H9 (cell line): ENCODE measurements at regions not wholly inside any gene's neighbourhood (a gene's known extent, or its start where the extent isn't known, plus 50 kb on each side); places are given as distances from the start of the nearest gene placed in this dataset.
A peak's percentile ranks its signal among the peaks of the same experiment; 100 is the strongest.

Experiments
- DNase-seq: peaks from one replicate; pipeline ENCODE4 v3.0.0-alpha.2; 2017
- H2AFZ ChIP-seq: one replicate; pipeline ENCODE4 v1.6.1; 2013; ENCODE audit warnings: mild to moderate bottlenecking, low read length, control low read depth, moderate library complexity
- H2AK5ac ChIP-seq: 2 replicates; pipeline ENCODE4 v1.6.1; 2013; ENCODE audit warnings: low read length, control low read depth, mixed read lengths; ENCODE audit not compliant: insufficient read length
- H2BK120ac ChIP-seq: one replicate; pipeline ENCODE4 v1.6.1; 2013; ENCODE audit warnings: low read depth, mild to moderate bottlenecking, low read length, control low read depth, inconsistent platforms; ENCODE audit not compliant: poor library complexity, severe bottlenecking
- H2BK12ac ChIP-seq: 2 replicates; pipeline ENCODE4 v1.6.1; 2013; ENCODE audit warnings: low read length, control low read depth, mixed read lengths, low read depth; ENCODE audit not compliant: insufficient read length
- H2BK15ac ChIP-seq: 2 replicates; pipeline ENCODE4 v1.6.1; 2013; ENCODE audit warnings: low read depth, low read length, control low read depth
- H2BK20ac ChIP-seq: one replicate; pipeline ENCODE4 v1.6.1; 2013; ENCODE audit warnings: low read depth, mild to moderate bottlenecking, low read length, control low read depth, inconsistent platforms; ENCODE audit not compliant: poor library complexity, severe bottlenecking
- H2BK5ac ChIP-seq: 2 replicates; pipeline ENCODE4 v1.6.1; 2013; ENCODE audit warnings: low read length, control low read depth, mixed read lengths; ENCODE audit not compliant: insufficient read length
- H3K14ac ChIP-seq: 2 replicates; pipeline ENCODE4 v1.6.1; 2013; ENCODE audit warnings: low read length, control low read depth; ENCODE audit not compliant: insufficient read depth
- H3K18ac ChIP-seq: 2 replicates; pipeline ENCODE4 v1.6.1; 2013; ENCODE audit warnings: low read depth, mild to moderate bottlenecking, mixed read lengths, low read length, control low read depth; ENCODE audit not compliant: insufficient read length
- H3K23ac ChIP-seq: 2 replicates; pipeline ENCODE4 v1.6.1; 2013; ENCODE audit warnings: low read length, control low read depth, mixed read lengths, low read depth; ENCODE audit not compliant: insufficient read length
- H3K23me2 ChIP-seq: 2 replicates; pipeline ENCODE4 v1.6.1; 2013; ENCODE audit warnings: low read depth, mild to moderate bottlenecking, mixed read lengths, low read length, control low read depth; ENCODE audit not compliant: insufficient read length, poor library complexity, severe bottlenecking
- H3K27ac ChIP-seq: 2 replicates; pipeline ENCODE4 v1.5.1; 2013; ENCODE audit warnings: low read length, control low read depth, mixed read lengths, low read depth; ENCODE audit not compliant: insufficient read length
- H3K27me3 ChIP-seq: 2 replicates; pipeline ENCODE4 v1.6.1; 2013; ENCODE audit warnings: low read length, control low read depth, inconsistent platforms; ENCODE audit not compliant: insufficient read depth
- H3K4ac ChIP-seq: 2 replicates; pipeline ENCODE4 v1.6.1; 2013; ENCODE audit warnings: low read depth, mild to moderate bottlenecking, control low read depth, inconsistent platforms, low read length, moderate library complexity
- H3K4me1 ChIP-seq: 2 replicates; pipeline ENCODE4 v1.6.1; 2013; ENCODE audit warnings: low read length, control low read depth, inconsistent platforms; ENCODE audit not compliant: insufficient read depth
- H3K4me2 ChIP-seq: 2 replicates; pipeline ENCODE4 v1.6.1; 2013; ENCODE audit warnings: low read length, control low read depth, mixed read lengths; ENCODE audit not compliant: insufficient read length, insufficient read depth
- H3K56ac ChIP-seq: 2 replicates; pipeline ENCODE4 v1.6.1; 2013; ENCODE audit warnings: low read depth, mild to moderate bottlenecking, mixed read lengths, low read length, control low read depth; ENCODE audit not compliant: insufficient read length
- H3K79me1 ChIP-seq: 2 replicates; pipeline ENCODE4 v1.6.1; 2013; ENCODE audit warnings: low read depth, mild to moderate bottlenecking, moderate library complexity, low read length, control low read depth, inconsistent platforms; ENCODE audit not compliant: insufficient read depth, poor library complexity, severe bottlenecking
- H3K79me2 ChIP-seq: 2 replicates; pipeline ENCODE4 v1.6.1; 2013; ENCODE audit warnings: low read length, control low read depth, inconsistent platforms; ENCODE audit not compliant: insufficient read depth
- H3K9ac ChIP-seq: 2 replicates; pipeline ENCODE4 v1.6.1; 2013; ENCODE audit warnings: low read length, control low read depth, mixed read lengths; ENCODE audit not compliant: insufficient read length; ENCODE audit errors: extremely low read depth
- H3K9me3 ChIP-seq: one replicate; pipeline ENCODE4 v1.6.1; 2013; ENCODE audit warnings: low read depth, low read length, inconsistent platforms; ENCODE audit not compliant: control insufficient read depth
- H3T11ph ChIP-seq: one replicate; pipeline ENCODE4 v1.6.1; 2013; ENCODE audit warnings: mild to moderate bottlenecking, low read length, control low read depth, inconsistent platforms
- H4K20me1 ChIP-seq: one replicate; pipeline ENCODE4 v1.6.1; 2013; ENCODE audit not compliant: control insufficient read depth, insufficient read length, insufficient read depth
- H4K5ac ChIP-seq: 2 replicates; pipeline ENCODE4 v1.6.1; 2013; ENCODE audit warnings: low read depth, mild to moderate bottlenecking, mixed read lengths, low read length, control low read depth; ENCODE audit not compliant: insufficient read length
- H4K8ac ChIP-seq: replicated peaks from 2 replicates; pipeline ENCODE4 v1.6.1; 2013; ENCODE audit warnings: low read length, control low read depth, mixed read lengths, low read depth; ENCODE audit not compliant: insufficient read length
- H4K91ac ChIP-seq: 2 replicates; pipeline ENCODE4 v1.6.1; 2013; ENCODE audit warnings: low read depth, mild to moderate bottlenecking, moderate library complexity, mixed read lengths, low read length, control low read depth; ENCODE audit not compliant: insufficient read length
- H3K27ac Mint-ChIP-seq, 3 experiments: 2 replicates in 2 of 3; 3 replicates in 1 of 3; pipeline ENCODE4 v1.8.0; 2020 to 2021; ENCODE audit warnings: mixed read lengths in 3 of 3, mild to moderate bottlenecking in 1 of 3, moderate library complexity in 1 of 3
- H3K27me3 Mint-ChIP-seq: 2 replicates; pipeline ENCODE4 v1.8.0; 2021; ENCODE audit warnings: low read depth, mild to moderate bottlenecking, moderate library complexity, mixed read lengths
- H3K36me3 Mint-ChIP-seq, 3 experiments: 2 replicates in 2 of 3; 3 replicates in 1 of 3; pipeline ENCODE4 v1.8.0; 2020 to 2021; ENCODE audit warnings: low read depth in 3 of 3, mixed read lengths in 3 of 3; ENCODE audit not compliant: insufficient read depth in 1 of 3
- H3K4me1 Mint-ChIP-seq, 2 experiments: 2 replicates each; pipeline ENCODE4 v1.8.0; 2020; ENCODE audit warnings: mixed read lengths in 2 of 2
- H3K4me3 Mint-ChIP-seq, 2 experiments: 2 replicates in 1 of 2; 3 replicates in 1 of 2; pipeline ENCODE4 v1.8.0; 2020 to 2021; ENCODE audit warnings: mild to moderate bottlenecking in 2 of 2, mixed read lengths in 2 of 2, moderate library complexity in 1 of 2
- H3K9me3 Mint-ChIP-seq, 2 experiments: 2 replicates in 1 of 2; 3 replicates in 1 of 2; pipeline ENCODE4 v1.8.0; 2020; ENCODE audit warnings: mild to moderate bottlenecking in 2 of 2, mixed read lengths in 2 of 2, moderate library complexity in 1 of 2
- CTCF ChIP-seq: fragments of 200-600 bp; sonication (generic); conservative IDR thresholded peaks from 3 replicates; pipeline ENCODE4 v1.8.0; 2021; ENCODE audit warnings: antibody characterized with exemption, mild to moderate bottlenecking
- WGBS: extraction: QIAGEN DNeasy Blood & Tissue Kit; methylation state at CpG from one replicate; pipeline ENCODE4 v1.1.7; 2013; ENCODE audit warnings: missing lambda C conversion rate, low lambda C conversion rate, mixed read lengths; ENCODE audit not compliant: insufficient read length; ENCODE audit errors: extremely low coverage; 5-methylcytosine and 5-hydroxymethylcytosine counted together

GRCh38 chr2:128370468-128371247 is 52.0 kb upstream of the HS6ST1 start:
- peaks cover 1% of the 10 kb centered on the region for H3K27me3 Mint-ChIP-seq
- no peak overlapping the region for H3T11ph ChIP-seq
- H3K9me3 Mint-ChIP-seq, result no peaks in the 10 kb centered on the region
- no peaks in the 10 kb centered on the region for H3K79me2 ChIP-seq
- H3K56ac ChIP-seq, result no peak overlapping the region
- H3K18ac ChIP-seq, result no peak overlapping the region
- H3K27ac ChIP-seq, result no peak overlapping the region
- no peak overlapping the region for H2BK12ac ChIP-seq
- TF ChIP-seq CTCF, result no peak
- H3K4ac ChIP-seq, result no peak overlapping the region
- no peaks in the 10 kb centered on the region for H3K9me3 ChIP-seq
- no peaks in the 10 kb centered on the region for H3K27me3 ChIP-seq
- no peak overlapping the region for H3K9ac ChIP-seq
- no peak overlapping the region for H4K91ac ChIP-seq
- H3K14ac ChIP-seq, result no peak overlapping the region
- no peaks in the 10 kb centered on the region for H3K79me1 ChIP-seq
- no CpG with 5 or more reads among the region's 27 CpGs for WGBS
- H2BK20ac ChIP-seq, result no peak overlapping the region
- H3K4me1 Mint-ChIP-seq, result peaks cover 21 to 25% of the 10 kb centered on the region in 2 experiments
- no peak overlapping the region for H3K23ac ChIP-seq
- no peaks in the 10 kb centered on the region for H4K20me1 ChIP-seq
- DNase-seq, result no peak
- H3K4me3 Mint-ChIP-seq, result no peak overlapping the region
- H4K5ac ChIP-seq, result no peak overlapping the region
- peaks cover 0 to 2% (median 0%) of the 10 kb centered on the region in 3 experiments; a peak in 3 of 7 replicates for H3K36me3 Mint-ChIP-seq
- H2BK15ac ChIP-seq, result no peak overlapping the region
- no peak overlapping the region for H4K8ac ChIP-seq
- no peak overlapping the region for H2BK120ac ChIP-seq
- H3K23me2 ChIP-seq, result no peaks in the 10 kb centered on the region
- H3K27ac Mint-ChIP-seq, result peak overlapping the region in 1 of 3 experiments; percentile 40; a peak in 1 of 7 replicates
- H2AK5ac ChIP-seq, result no peak overlapping the region
- no peak overlapping the region for H2AFZ ChIP-seq
- H3K4me1 ChIP-seq, result no peaks in the 10 kb centered on the region
- no peak overlapping the region for H3K4me2 ChIP-seq
- H2BK5ac ChIP-seq, result no peak overlapping the region
